BLaER1 treated with 17β-estradiol and CSF1 and Interleukin-3, amounts not matched to agents 10 nM and 100 nM (cell line): ENCODE measurements at regions not wholly inside any gene's neighbourhood (a gene's known extent, or its start where the extent isn't known, plus 50 kb on each side); places are given as distances from the start of the nearest gene placed in this dataset.

Experiments
- H3K27ac ChIP-seq, 11 experiments: shearing (Covaris generic); formaldehyde crosslinking; 2 replicates each; pipeline ENCODE4 v1.8.1; 2022
- H3K27me3 ChIP-seq, 11 experiments: shearing (Covaris generic); formaldehyde crosslinking; 2 replicates each; pipeline ENCODE4 v1.8.1; 2022
- H3K36me3 ChIP-seq, 11 experiments: shearing (Covaris generic); formaldehyde crosslinking; 2 replicates each; pipeline ENCODE4 v1.8.1; 2022
- H3K4me1 ChIP-seq, 10 experiments: shearing (Covaris generic); formaldehyde crosslinking; 2 replicates each; pipeline ENCODE4 v1.8.1; 2022
- H3K4me2 ChIP-seq, 11 experiments: shearing (Covaris generic); formaldehyde crosslinking; 2 replicates each; pipeline ENCODE4 v1.8.1; 2022
- H3K4me3 ChIP-seq, 10 experiments: shearing (Covaris generic); formaldehyde crosslinking; 2 replicates each; pipeline ENCODE4 v1.8.1; 2022
- H3K9ac ChIP-seq, 11 experiments: shearing (Covaris generic); formaldehyde crosslinking; 2 replicates each; pipeline ENCODE4 v1.8.1; 2022
- H3K9me3 ChIP-seq, 11 experiments: shearing (Covaris generic); formaldehyde crosslinking; replicated peaks in 1 of 11; 2 replicates each; pipeline ENCODE4 v1.8.1; 2022
- H4K20me1 ChIP-seq, 11 experiments: shearing (Covaris generic); formaldehyde crosslinking; 2 replicates each; pipeline ENCODE4 v1.8.1; 2022
- Cebpa-rat ChIP-seq, 11 experiments: shearing (Covaris generic); IDR thresholded peaks; 2 replicates each; pipeline ENCODE4 v1.8.1; 2022

DNA sequence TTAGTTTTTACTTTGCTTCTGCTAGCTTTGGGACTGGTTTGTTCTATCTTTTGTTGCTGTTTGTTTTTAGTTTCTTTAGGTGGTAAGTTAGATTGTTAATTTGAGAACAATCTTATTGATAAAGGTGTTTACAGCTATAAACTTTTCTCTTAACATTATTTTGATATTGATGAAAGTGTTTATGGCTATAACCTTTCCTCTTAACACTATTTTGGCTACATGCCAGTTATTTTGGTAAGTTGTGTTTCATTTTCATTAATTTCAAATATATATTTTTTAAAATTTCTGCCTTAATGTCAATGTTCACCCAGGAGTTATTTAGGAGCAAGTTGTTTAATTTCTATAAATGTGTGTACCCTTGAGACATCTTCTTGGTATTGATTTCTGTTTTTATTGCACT lies 229.6 kb upstream of the SYT4 start:
- no peak overlapping the region for H3K4me3 ChIP-seq
- peaks cover 33 to 62% (median 40%) of the 10 kb centered on the region in 11 experiments for H3K9me3 ChIP-seq
- no peaks in the 10 kb centered on the region; a peak in 1 of 22 replicates for H3K36me3 ChIP-seq
- H4K20me1 ChIP-seq: no peaks in the 10 kb centered on the region
- H3K27ac ChIP-seq: no peak overlapping the region
- no peaks in the 10 kb centered on the region for H3K4me1 ChIP-seq
- no peak overlapping the region for H3K4me2 ChIP-seq
- no peak overlapping the region for H3K9ac ChIP-seq
- no peaks in the 10 kb centered on the region for H3K27me3 ChIP-seq
- no peak for TF ChIP-seq Cebpa-rat (IDR thresholded peaks at IDR 0.05)

DNA sequence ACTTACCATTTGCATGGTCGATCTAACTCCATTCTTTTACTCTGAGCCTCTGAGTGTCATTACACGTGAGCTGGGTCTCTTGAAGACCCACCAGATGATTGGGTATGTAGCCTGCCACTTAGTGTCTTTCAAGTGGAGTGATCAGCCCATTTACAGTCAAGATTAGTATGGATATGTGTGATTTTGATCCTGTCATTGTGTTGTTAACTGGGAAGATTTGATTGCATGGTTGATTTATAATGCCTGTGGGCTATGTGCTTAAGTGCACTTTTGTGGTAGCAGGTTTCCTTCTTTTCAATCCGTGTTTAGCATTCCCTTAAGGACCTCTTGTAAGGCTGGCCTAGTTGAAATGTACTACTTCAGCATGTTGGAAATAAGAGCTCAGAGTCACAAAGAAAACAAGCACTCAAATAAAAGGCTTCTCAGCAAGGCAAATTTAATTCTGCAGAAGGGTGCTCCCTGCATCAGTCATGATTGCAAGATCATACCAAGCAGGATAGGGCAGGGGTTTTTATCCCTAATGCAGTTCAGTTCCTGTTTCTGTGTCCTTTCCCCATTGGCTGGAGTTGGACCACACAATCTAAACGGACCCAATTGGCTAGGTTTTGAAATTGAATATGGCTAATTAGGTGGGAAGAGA lies 230.7 kb upstream of the SYT4 start:
- TF ChIP-seq Cebpa-rat (IDR thresholded peaks at IDR 0.05): no peak
- Histone ChIP-seq H3K27me3 (no peaks in the 10 kb centered on the region), H3K4me2 (no peak overlapping the region), H3K4me1 (no peaks in the 10 kb centered on the region), H4K20me1 (no peaks in the 10 kb centered on the region), H3K27ac (no peak overlapping the region), H3K9me3 (peaks cover 33 to 62% (median 40%) of the 10 kb centered on the region in 11 experiments), H3K9ac (no peak overlapping the region), H3K4me3 (no peak overlapping the region), H3K36me3 (no peaks in the 10 kb centered on the region; a peak in 1 of 22 replicates)

DNA sequence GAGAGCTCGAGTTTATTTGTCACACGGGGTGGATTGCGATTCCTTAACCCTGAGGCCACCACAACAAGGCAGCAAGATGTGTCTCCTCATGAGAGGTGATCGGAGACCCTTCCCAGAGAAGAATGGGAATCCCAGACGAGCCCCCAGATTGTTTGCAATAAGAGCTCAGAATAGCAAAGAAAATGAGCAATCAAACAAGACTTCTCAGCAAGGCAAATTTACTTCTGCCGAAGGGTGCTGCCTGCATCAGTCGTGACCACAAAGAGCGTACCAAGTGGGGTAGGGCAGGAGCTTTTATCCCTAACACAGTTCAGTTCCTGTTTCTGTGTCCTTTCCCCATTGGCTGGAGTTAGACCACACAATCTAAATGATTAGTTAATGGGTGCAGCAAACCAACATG lies 237.5 kb upstream of the SYT4 start:
- H3K36me3 ChIP-seq: no peaks in the 10 kb centered on the region
- H3K9ac ChIP-seq: no peak overlapping the region
- peaks cover 32 to 51% (median 38%) of the 10 kb centered on the region in 11 experiments for H3K9me3 ChIP-seq
- no peaks in the 10 kb centered on the region for H4K20me1 ChIP-seq
- no peak overlapping the region for H3K4me3 ChIP-seq
- H3K27ac ChIP-seq: no peak overlapping the region
- no peaks in the 10 kb centered on the region for H3K27me3 ChIP-seq
- TF ChIP-seq Cebpa-rat (IDR thresholded peaks at IDR 0.05): no peak
- H3K4me2 ChIP-seq: no peak overlapping the region
- H3K4me1 ChIP-seq: no peaks in the 10 kb centered on the region

DNA sequence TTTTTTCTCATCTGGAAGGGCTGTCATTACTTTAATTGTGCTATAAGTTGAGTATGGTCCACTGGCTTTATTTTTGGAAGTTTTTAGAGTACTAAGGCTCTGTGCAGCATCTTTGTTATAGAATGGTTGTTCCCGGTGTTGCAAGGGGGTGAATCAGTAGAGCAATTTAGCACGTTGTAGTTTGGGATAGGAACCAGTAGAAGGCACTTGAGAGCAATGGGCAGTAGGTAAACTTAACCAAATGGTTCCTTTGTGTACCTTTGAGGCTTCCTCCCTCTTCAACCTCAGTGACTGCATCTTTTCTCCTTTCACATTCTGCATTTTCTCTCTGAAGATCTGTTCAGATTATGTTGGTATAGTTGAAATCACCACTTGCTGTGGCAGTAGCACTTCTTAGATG lies 238.2 kb upstream of the SYT4 start:
- H4K20me1 ChIP-seq: no peaks in the 10 kb centered on the region
- no peak overlapping the region for H3K27ac ChIP-seq
- H3K27me3 ChIP-seq: no peaks in the 10 kb centered on the region
- peaks cover 26 to 45% (median 31%) of the 10 kb centered on the region in 11 experiments for H3K9me3 ChIP-seq
- TF ChIP-seq Cebpa-rat (IDR thresholded peaks at IDR 0.05): no peak
- H3K9ac ChIP-seq: no peak overlapping the region
- no peak overlapping the region for H3K4me3 ChIP-seq
- H3K4me2 ChIP-seq: no peak overlapping the region
- no peaks in the 10 kb centered on the region for H3K4me1 ChIP-seq
- H3K36me3 ChIP-seq: no peaks in the 10 kb centered on the region

DNA sequence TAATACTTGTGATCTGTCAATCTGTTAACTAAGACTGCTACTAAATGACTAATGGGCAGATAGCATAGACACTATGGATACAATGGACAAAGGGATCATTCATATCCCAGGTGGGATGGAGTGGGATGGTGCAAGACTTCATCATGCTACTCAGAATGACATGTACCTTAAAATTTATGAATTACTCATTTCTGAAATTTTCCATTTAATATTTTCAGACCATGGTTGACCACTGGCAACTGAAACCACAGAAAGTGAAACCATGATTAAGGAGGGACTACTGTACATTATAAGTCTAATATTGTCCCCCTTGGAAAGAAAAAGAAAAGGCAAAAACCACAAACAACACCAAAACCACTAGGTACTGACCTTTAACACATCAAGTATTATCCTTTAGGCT lies 247.0 kb upstream of the SYT4 start:
- no peaks in the 10 kb centered on the region for H3K27me3 ChIP-seq
- H3K4me2 ChIP-seq: no peak overlapping the region
- no peaks in the 10 kb centered on the region for H4K20me1 ChIP-seq
- no peaks in the 10 kb centered on the region for H3K36me3 ChIP-seq
- H3K27ac ChIP-seq: no peak overlapping the region
- H3K4me1 ChIP-seq: no peaks in the 10 kb centered on the region
- H3K9me3 ChIP-seq: no peaks in the 10 kb centered on the region
- H3K9ac ChIP-seq: no peak overlapping the region
- no peak overlapping the region for H3K4me3 ChIP-seq
- no peak for TF ChIP-seq Cebpa-rat (IDR thresholded peaks at IDR 0.05)

DNA sequence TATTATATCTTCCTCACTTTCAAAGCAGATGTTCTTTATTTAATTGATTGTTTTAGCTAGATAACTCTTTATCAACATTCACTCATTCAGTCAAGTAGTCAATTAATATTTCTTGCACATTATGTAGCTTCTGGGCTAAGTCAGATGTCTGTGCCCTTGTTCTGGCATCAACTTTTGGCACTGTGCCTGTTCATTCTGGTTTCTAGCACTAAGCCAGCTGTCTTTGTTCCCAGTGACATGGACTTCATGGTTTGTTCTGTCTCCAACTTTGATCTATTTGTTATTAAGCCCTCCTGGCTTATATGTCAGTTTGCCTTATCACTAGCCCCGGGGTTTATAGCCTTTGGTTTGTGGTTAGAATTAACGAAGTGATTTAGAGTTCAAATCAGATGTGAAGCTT lies 247.9 kb upstream of the SYT4 start:
- no peaks in the 10 kb centered on the region for H3K4me1 ChIP-seq
- no peak overlapping the region for H3K9ac ChIP-seq
- no peak overlapping the region for H3K27ac ChIP-seq
- no peaks in the 10 kb centered on the region for H3K27me3 ChIP-seq
- H3K36me3 ChIP-seq: no peaks in the 10 kb centered on the region
- H3K4me2 ChIP-seq: no peak overlapping the region
- no peak overlapping the region for H3K4me3 ChIP-seq
- no peak for TF ChIP-seq Cebpa-rat (IDR thresholded peaks at IDR 0.05)
- H3K9me3 ChIP-seq: no peaks in the 10 kb centered on the region
- no peaks in the 10 kb centered on the region for H4K20me1 ChIP-seq

DNA sequence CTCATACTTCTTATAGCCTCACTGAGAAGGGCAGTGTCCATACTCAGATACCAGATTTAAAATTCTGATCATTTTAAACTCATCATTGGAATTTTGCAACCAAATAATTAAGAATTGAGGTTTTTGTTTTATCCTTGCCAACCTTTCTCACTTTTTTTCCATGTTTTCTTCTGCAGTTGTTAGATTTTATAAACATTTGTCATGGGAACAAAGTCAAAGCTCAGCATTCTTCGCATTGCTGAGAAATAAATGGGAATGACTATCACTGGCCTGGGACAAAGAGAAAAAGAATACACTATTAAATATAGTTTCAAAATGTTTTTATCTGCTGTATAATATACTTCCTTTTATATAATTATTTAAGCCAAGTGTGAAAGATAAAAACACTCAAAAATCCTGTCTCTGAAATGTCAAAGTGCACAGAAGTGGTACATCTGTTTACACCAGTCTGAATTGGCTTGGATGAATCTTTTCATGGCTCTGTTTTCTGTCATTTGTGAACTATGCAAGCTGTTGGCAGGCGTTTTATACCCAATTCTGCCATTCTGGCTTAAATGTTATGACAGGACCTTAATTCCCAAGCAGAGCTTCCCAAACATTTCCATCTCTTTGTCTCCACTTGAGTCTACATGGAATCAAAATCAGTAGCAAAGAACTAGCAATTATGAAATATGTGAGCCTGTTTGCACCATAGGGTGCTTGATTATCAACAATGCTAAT lies 249.3 kb upstream of the SYT4 start:
- Histone ChIP-seq H3K4me2 (no peak overlapping the region), H3K9ac (no peak overlapping the region), H3K4me3 (no peak overlapping the region), H3K9me3 (no peaks in the 10 kb centered on the region), H3K4me1 (no peaks in the 10 kb centered on the region), H3K27me3 (no peaks in the 10 kb centered on the region), H3K36me3 (no peaks in the 10 kb centered on the region), H4K20me1 (no peaks in the 10 kb centered on the region), H3K27ac (no peak overlapping the region)
- TF ChIP-seq Cebpa-rat (IDR thresholded peaks at IDR 0.05): no peak

GRCh38 chr18:43531438-43531837 lies 254.1 kb upstream of the SYT4 start:
- Histone ChIP-seq H4K20me1 (no peaks in the 10 kb centered on the region), H3K27me3 (no peaks in the 10 kb centered on the region), H3K36me3 (no peaks in the 10 kb centered on the region), H3K4me1 (no peaks in the 10 kb centered on the region), H3K4me2 (no peak overlapping the region), H3K27ac (no peak overlapping the region), H3K4me3 (no peak overlapping the region), H3K9me3 (no peaks in the 10 kb centered on the region), H3K9ac (no peak overlapping the region)
- TF ChIP-seq Cebpa-rat (IDR thresholded peaks at IDR 0.05): no peak

GRCh38 chr18:43533371-43533770 lies 256.1 kb upstream of the SYT4 start:
- Histone ChIP-seq H3K27ac (no peak overlapping the region), H4K20me1 (no peaks in the 10 kb centered on the region), H3K4me3 (no peak overlapping the region), H3K27me3 (no peaks in the 10 kb centered on the region), H3K4me1 (no peaks in the 10 kb centered on the region), H3K9ac (no peak overlapping the region), H3K9me3 (no peaks in the 10 kb centered on the region), H3K4me2 (no peak overlapping the region), H3K36me3 (no peaks in the 10 kb centered on the region)
- TF ChIP-seq Cebpa-rat (IDR thresholded peaks at IDR 0.05): no peak

- Histone ChIP-seq H3K4me2 (no peak overlapping the region), H3K4me3 (no peak overlapping the region), H3K9me3 (no peaks in the 10 kb centered on the region), H3K27ac (no peak overlapping the region), H3K4me1 (no peaks in the 10 kb centered on the region), H4K20me1 (no peaks in the 10 kb centered on the region), H3K27me3 (no peaks in the 10 kb centered on the region), H3K36me3 (no peaks in the 10 kb centered on the region), H3K9ac (no peak overlapping the region)
- TF ChIP-seq Cebpa-rat (IDR thresholded peaks at IDR 0.05): no peak
Observed at GRCh38 chr18:43534511-43534910, 257.2 kb upstream of the SYT4 start.
